RKO (cell line): ENCODE measurements at regions not wholly inside any gene's neighbourhood (a gene's known extent, or its start where the extent isn't known, plus 50 kb on each side); places are given as distances from the start of the nearest gene placed in this dataset.
A peak's percentile ranks its signal among the peaks of the same experiment; 100 is the strongest.

Source experiments
- DNase-seq: peaks from one replicate; pipeline ENCODE4 v3.0.0-alpha.2; 2016; ENCODE audit warnings: low spot score

- DNase-seq, result no peak
Measured at GRCh38 chr5:120231563-120231962, 232.5 kb upstream of the PRR16 start.

GRCh38 chr5:120236360-120236759 lies 227.7 kb upstream of the PRR16 start:
- DNase-seq, result no peak

- DNase-seq, result no peak
Measured at GRCh38 chr5:120239086-120239485, 225.0 kb upstream of the PRR16 start.

GRCh38 chr5:120240706-120241105 lies 223.4 kb upstream of the PRR16 start:
- DNase-seq, result no peak

GRCh38 chr5:120241400-120241799 lies 222.7 kb upstream of the PRR16 start:
- no peak for DNase-seq

- DNase-seq, result no peak
Measured at GRCh38 chr5:120251898-120252297, 212.2 kb upstream of the PRR16 start.

- peak; percentile 57 for DNase-seq
Measured at GRCh38 chr5:120252839-120253238, 211.3 kb upstream of the PRR16 start.

- no peak for DNase-seq
Measured at GRCh38 chr5:120254385-120254784, 209.7 kb upstream of the PRR16 start.

GRCh38 chr5:120255214-120255613 lies 208.9 kb upstream of the PRR16 start:
- DNase-seq, result no peak

- no peak for DNase-seq
Measured at GRCh38 chr5:120256376-120256775, 207.7 kb upstream of the PRR16 start.

- no peak for DNase-seq
Measured at GRCh38 chr5:120257358-120257971, 206.6 kb upstream of the PRR16 start.

- no peak for DNase-seq
Measured at GRCh38 chr5:120258123-120258522, 206.0 kb upstream of the PRR16 start.

GRCh38 chr5:120260651-120261050 lies 203.4 kb upstream of the PRR16 start:
- no peak for DNase-seq

- no peak for DNase-seq
Measured at GRCh38 chr5:120270498-120270897, 193.6 kb upstream of the PRR16 start.

GRCh38 chr5:120293796-120294195 lies 170.3 kb upstream of the PRR16 start:
- peak; percentile 85 for DNase-seq

GRCh38 chr5:120297616-120298015 lies 166.5 kb upstream of the PRR16 start:
- no peak for DNase-seq

- no peak for DNase-seq
Measured at GRCh38 chr5:120298981-120299380, 165.1 kb upstream of the PRR16 start.

- DNase-seq, result peak; percentile 67
Measured at GRCh38 chr5:120304663-120305062, 159.4 kb upstream of the PRR16 start.

GRCh38 chr5:120306303-120306702 lies 157.8 kb upstream of the PRR16 start:
- DNase-seq, result peak; percentile 26

GRCh38 chr5:120314191-120314590 lies 149.9 kb upstream of the PRR16 start:
- no peak for DNase-seq

GRCh38 chr5:120320626-120321025 lies 143.5 kb upstream of the PRR16 start:
- no peak for DNase-seq

GRCh38 chr5:120326651-120327050 lies 137.4 kb upstream of the PRR16 start:
- DNase-seq, result no peak

GRCh38 chr5:120327180-120327579 lies 136.9 kb upstream of the PRR16 start:
- no peak for DNase-seq

GRCh38 chr5:120329095-120329494 lies 135.0 kb upstream of the PRR16 start:
- DNase-seq, result no peak

- DNase-seq, result no peak
Measured at GRCh38 chr5:120330558-120330957, 133.5 kb upstream of the PRR16 start.
